Smooth muscle cell (in vitro differentiated cells): ENCODE measurements at regions not wholly inside any gene's neighbourhood (a gene's known extent, or its start where the extent isn't known, plus 50 kb on each side); places are given as distances from the start of the nearest gene placed in this dataset.

Experiments used
- DNase-seq: peaks from one replicate; lab custom pipeline; 2025; ENCODE audit not compliant: unreplicated experiment; lab: John Stamatoyannopoulos, UW
- H2AFZ ChIP-seq: fragments of 200-600 bp; sonication (generic); 2 replicates; pipeline ENCODE4 v1.6.0; 2016; ENCODE audit warnings: antibody characterized with exemption, low read depth, mild to moderate bottlenecking
- H3F3A ChIP-seq: fragments of 200-600 bp; sonication (generic); 2 replicates; pipeline ENCODE4 v1.6.0; 2017; ENCODE audit warnings: antibody characterized with exemption, low read depth
- H3K27ac ChIP-seq: fragments of 200-600 bp; sonication (generic); 2 replicates; pipeline ENCODE4 v1.5.1; 2016; ENCODE audit warnings: low read depth, mild to moderate bottlenecking
- H3K27me3 ChIP-seq: fragments of 200-600 bp; sonication (generic); 2 replicates; pipeline ENCODE4 v1.6.1; 2016; ENCODE audit warnings: low read depth, mild to moderate bottlenecking
- H3K36me3 ChIP-seq: fragments of 200-600 bp; sonication (generic); 2 replicates; pipeline ENCODE4 v1.5.1; 2016; ENCODE audit warnings: low read depth
- H3K4me1 ChIP-seq: fragments of 200-600 bp; sonication (generic); 2 replicates; pipeline ENCODE4 v1.5.1; 2016; ENCODE audit warnings: low read depth
- H3K4me2 ChIP-seq: fragments of 200-600 bp; sonication (generic); 2 replicates; pipeline ENCODE4 v1.6.0; 2016; ENCODE audit warnings: mild to moderate bottlenecking
- H3K4me3 ChIP-seq: fragments of 200-600 bp; sonication (generic); 2 replicates; pipeline ENCODE4 v1.5.1; 2016; ENCODE audit warnings: mild to moderate bottlenecking
- H3K79me2 ChIP-seq: fragments of 200-600 bp; sonication (generic); 2 replicates; pipeline ENCODE4 v1.6.0; 2016; ENCODE audit warnings: low read depth, mild to moderate bottlenecking
- H3K9ac ChIP-seq: fragments of 200-600 bp; sonication (generic); 2 replicates; pipeline ENCODE4 v1.6.0; 2016; ENCODE audit warnings: low read depth
- H3K9me3 ChIP-seq: fragments of 200-600 bp; sonication (generic); replicated peaks from 2 replicates; pipeline ENCODE4 v1.5.1; 2016; ENCODE audit warnings: low read depth
- H4K20me1 ChIP-seq: fragments of 200-600 bp; sonication (generic); 2 replicates; pipeline ENCODE4 v1.6.0; 2016; ENCODE audit warnings: low read depth
- CTCF ChIP-seq: fragments of 200-600 bp; sonication (generic); IDR thresholded peaks from 2 replicates; pipeline ENCODE4 v1.5.1; 2017; ENCODE audit warnings: borderline replicate concordance, mild to moderate bottlenecking, antibody characterized with exemption; ENCODE audit not compliant: insufficient read depth, poor library complexity, severe bottlenecking
- WGBS: methylation state at CpG from one replicate; pipeline ENCODE4 v1.1.7; 2016; ENCODE audit warnings: low lambda C conversion rate; 5-methylcytosine and 5-hydroxymethylcytosine counted together

- H3K4me3 ChIP-seq, result no peak overlapping the region
- H3K27ac ChIP-seq, result no peak overlapping the region
- H4K20me1 ChIP-seq, result no peaks in the 10 kb centered on the region
- H3K9ac ChIP-seq, result no peak overlapping the region
- 93% methylated on average over 1 of the region's 1 CpG for WGBS
- no peaks in the 10 kb centered on the region for H3K36me3 ChIP-seq
- no peaks in the 10 kb centered on the region for H3K27me3 ChIP-seq
- no peaks in the 10 kb centered on the region for H3K4me1 ChIP-seq
- DNase-seq, result no peak
- H2AFZ ChIP-seq, result peak overlapping the region; percentile 50
- H3K79me2 ChIP-seq, result no peaks in the 10 kb centered on the region
- no peaks in the 10 kb centered on the region for H3K9me3 ChIP-seq
- no peak for TF ChIP-seq CTCF
- H3K4me2 ChIP-seq, result no peak overlapping the region
- H3F3A ChIP-seq, result no peaks in the 10 kb centered on the region
These were observed 603.9 kb downstream of the KCNJ2 start for GRCh38 chr17:70773258-70773657.

GRCh38 chr17:70774339-70775117 lies 605.2 kb downstream of the KCNJ2 start:
- Histone ChIP-seq H3K79me2 (no peaks in the 10 kb centered on the region), H3K36me3 (no peaks in the 10 kb centered on the region), H3K4me3 (no peak overlapping the region), H3F3A (no peaks in the 10 kb centered on the region), H3K9me3 (no peaks in the 10 kb centered on the region), H3K27ac (no peak overlapping the region), H2AFZ (no peak overlapping the region), H3K4me1 (no peaks in the 10 kb centered on the region), H3K27me3 (no peaks in the 10 kb centered on the region), H4K20me1 (no peaks in the 10 kb centered on the region), H3K4me2 (no peak overlapping the region), H3K9ac (no peak overlapping the region)
- no peak for DNase-seq
- no peak for TF ChIP-seq CTCF

GRCh38 chr17:70775679-70776078 lies 606.3 kb downstream of the KCNJ2 start:
- Histone ChIP-seq H3K36me3 (no peaks in the 10 kb centered on the region), H3F3A (no peaks in the 10 kb centered on the region), H3K4me2 (no peak overlapping the region), H3K9me3 (no peaks in the 10 kb centered on the region), H4K20me1 (no peaks in the 10 kb centered on the region), H3K27me3 (no peaks in the 10 kb centered on the region), H3K79me2 (no peaks in the 10 kb centered on the region), H3K27ac (no peak overlapping the region), H2AFZ (no peak overlapping the region), H3K4me1 (no peaks in the 10 kb centered on the region), H3K4me3 (no peak overlapping the region), H3K9ac (no peak overlapping the region)
- TF ChIP-seq CTCF, result no peak
- 82% methylated on average over 2 of the region's 2 CpGs for WGBS
- no peak for DNase-seq

- H3K9ac ChIP-seq, result no peak overlapping the region
- no peak for TF ChIP-seq CTCF
- 71% methylated on average over 3 of the region's 3 CpGs for WGBS
These were observed 607.1 kb downstream of the KCNJ2 start for GRCh38 chr17:70776441-70776840.

More at GRCh38 chr17:70776441-70776840, 607.1 kb downstream of the KCNJ2 start:
- Histone ChIP-seq H3K27ac (no peak overlapping the region), H3K9me3 (no peaks in the 10 kb centered on the region), H2AFZ (no peak overlapping the region), H4K20me1 (no peaks in the 10 kb centered on the region), H3K4me2 (no peak overlapping the region), H3K79me2 (no peaks in the 10 kb centered on the region), H3K27me3 (no peaks in the 10 kb centered on the region), H3K36me3 (no peaks in the 10 kb centered on the region), H3K4me1 (no peaks in the 10 kb centered on the region), H3K4me3 (no peak overlapping the region), H3F3A (no peaks in the 10 kb centered on the region)
- DNase-seq, result no peak
